HepG2 (cell line): ENCODE measurements at regions not wholly inside any gene's neighbourhood (a gene's known extent, or its start where the extent isn't known, plus 50 kb on each side); places are given as distances from the start of the nearest gene placed in this dataset.

Experiments used
- ARNT ChIP-seq: fragments of 450-650 bp; IDR thresholded peaks from 2 replicates; pipeline ENCODE4 v1.6.1; 2017
- EZH2 ChIP-seq: conservative IDR thresholded peaks from 2 replicates; pipeline ENCODE4 v1.6.1; 2012; ENCODE audit warnings: mild to moderate bottlenecking, low read depth, low read length, moderate library complexity
- FOSL2 ChIP-seq: sonication (generic); formaldehyde crosslinking; IDR thresholded peaks from 2 replicates; pipeline ENCODE4 v1.4.0; 2020; ENCODE audit warnings: missing genetic modification reagents
- MYNN ChIP-seq: sonication (generic); formaldehyde crosslinking; IDR thresholded peaks from 2 replicates; pipeline ENCODE4 v1.4.0; 2020; ENCODE audit warnings: mild to moderate bottlenecking, low read depth, missing genetic modification reagents
- PAF1 ChIP-seq: IDR thresholded peaks from 2 replicates; pipeline ENCODE4 v1.6.1; 2016; ENCODE audit warnings: missing genetic modification reagents, missing compliant biosample characterization
- SRSF1 ChIP-seq: fragments of 200-400 bp; formaldehyde crosslinking; optimal IDR thresholded peaks from 2 replicates; pipeline ENCODE3; 2017; ENCODE audit warnings: mild to moderate bottlenecking, low read depth, low read length, moderate library complexity
- WIZ ChIP-seq: sonication (generic); formaldehyde crosslinking; IDR thresholded peaks from 2 replicates; pipeline ENCODE4 v1.5.1; 2020; ENCODE audit warnings: mild to moderate bottlenecking, missing genetic modification reagents
- TF ChIP-seq, protein P1 (sequence below): sonication (generic); formaldehyde crosslinking; IDR thresholded peaks from 2 replicates; pipeline ENCODE4 v1.5.0; 2020; ENCODE audit warnings: mild to moderate bottlenecking, missing genetic modification reagents, moderate library complexity

DNA sequence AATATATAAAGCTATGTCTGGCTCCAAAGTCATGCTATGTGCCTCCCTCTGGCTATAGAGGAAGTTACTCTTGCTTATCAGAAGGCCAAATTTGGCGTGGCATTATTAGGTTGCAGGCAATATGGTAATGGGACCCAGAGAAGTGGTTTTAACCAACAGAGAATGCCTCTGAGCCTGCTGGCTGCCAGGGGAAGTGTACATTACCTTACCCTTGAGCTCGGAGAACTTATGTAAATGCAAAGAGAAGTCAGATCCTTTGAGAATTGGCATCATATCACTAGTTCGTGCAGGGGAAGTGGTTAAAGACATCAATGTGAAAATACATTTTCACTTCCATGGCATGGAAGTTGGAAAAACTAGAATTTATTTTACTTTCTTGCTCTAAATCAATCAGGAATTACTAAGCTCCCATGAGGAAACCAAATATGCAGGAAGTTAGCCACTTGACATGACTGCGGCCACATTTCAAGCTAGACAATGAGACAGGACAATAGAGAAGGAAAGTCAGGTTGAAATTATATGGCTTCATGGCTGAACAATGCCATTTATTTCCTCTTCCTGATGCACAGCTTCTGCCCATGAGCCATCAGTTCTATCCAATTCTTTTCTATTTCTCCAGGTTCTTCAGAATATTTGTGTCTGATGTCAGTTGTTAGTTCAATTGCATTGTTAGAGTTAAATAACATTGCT lies 134.0 kb upstream of the PHACTR1 start:
- TF ChIP-seq, protein P1, sequence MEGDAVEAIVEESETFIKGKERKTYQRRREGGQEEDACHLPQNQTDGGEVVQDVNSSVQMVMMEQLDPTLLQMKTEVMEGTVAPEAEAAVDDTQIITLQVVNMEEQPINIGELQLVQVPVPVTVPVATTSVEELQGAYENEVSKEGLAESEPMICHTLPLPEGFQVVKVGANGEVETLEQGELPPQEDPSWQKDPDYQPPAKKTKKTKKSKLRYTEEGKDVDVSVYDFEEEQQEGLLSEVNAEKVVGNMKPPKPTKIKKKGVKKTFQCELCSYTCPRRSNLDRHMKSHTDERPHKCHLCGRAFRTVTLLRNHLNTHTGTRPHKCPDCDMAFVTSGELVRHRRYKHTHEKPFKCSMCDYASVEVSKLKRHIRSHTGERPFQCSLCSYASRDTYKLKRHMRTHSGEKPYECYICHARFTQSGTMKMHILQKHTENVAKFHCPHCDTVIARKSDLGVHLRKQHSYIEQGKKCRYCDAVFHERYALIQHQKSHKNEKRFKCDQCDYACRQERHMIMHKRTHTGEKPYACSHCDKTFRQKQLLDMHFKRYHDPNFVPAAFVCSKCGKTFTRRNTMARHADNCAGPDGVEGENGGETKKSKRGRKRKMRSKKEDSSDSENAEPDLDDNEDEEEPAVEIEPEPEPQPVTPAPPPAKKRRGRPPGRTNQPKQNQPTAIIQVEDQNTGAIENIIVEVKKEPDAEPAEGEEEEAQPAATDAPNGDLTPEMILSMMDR (CRISPR knock-in tag), result no peak
- TF ChIP-seq FOSL2 (CRISPR knock-in tag) (no peak), WIZ (CRISPR knock-in tag) (no peak), EZH2 (no peak), SRSF1 (no peak), PAF1 (CRISPR knock-in tag) (no peak), MYNN (CRISPR knock-in tag) (no peak), ARNT (no peak)
